Mucosa of descending colon (tissue), 3 donors: ENCODE measurements at regions not wholly inside any gene's neighbourhood (a gene's known extent, or its start where the extent isn't known, plus 50 kb on each side); places are given as distances from the start of the nearest gene placed in this dataset.
A peak's percentile ranks its signal among the peaks of the same experiment; 100 is the strongest.

Source experiments
- ATAC-seq: fragments of 200-7000 bp; cut with Tn5 transposase; one replicate; pipeline ENCODE4 v1.9.1; 2020; ENCODE audit warnings: mild to moderate bottlenecking, moderate library complexity
- DNase-seq, 3 donors: peaks; one replicate each; pipeline ENCODE4 v3.0.0-alpha.2; 2020
- H3K36me3 ChIP-seq: fragments of 200-600 bp; one replicate; pipeline ENCODE4 v1.8.0; 2021; ENCODE audit warnings: low read depth, mild to moderate bottlenecking
- H3K4me1 ChIP-seq: fragments of 200-600 bp; one replicate; pipeline ENCODE4 v1.8.0; 2021; ENCODE audit warnings: low read depth, mild to moderate bottlenecking
- H3K4me3 ChIP-seq: fragments of 200-600 bp; one replicate; pipeline ENCODE4 v1.8.0; 2021; ENCODE audit warnings: mild to moderate bottlenecking
- H3K9me3 ChIP-seq: fragments of 200-600 bp; one replicate; pipeline ENCODE4 v1.8.0; 2021; ENCODE audit warnings: mild to moderate bottlenecking
- intact Hi-C, 2 donors: fragments of 100-400 bp; cut with DNase I in 1 of 2; cut with micrococcal nuclease in 1 of 2; formaldehyde crosslinking; loops; one replicate each; pipeline versions ENCODE4 v1.11.0 to v1.11.1; 2022; cut with DNase I, micrococcal nuclease
- TF ChIP-seq, protein P1 (sequence below): fragments of 200-600 bp; IDR thresholded peaks from one replicate; pipeline ENCODE4 v1.8.0; 2022; ENCODE audit warnings: antibody characterized with exemption, mild to moderate bottlenecking
- donor health status: DM: no; HTN: no; CAD: no; lungs with moderate emphysema.
- donor health status: DM: no; HTN: no; CAD: no.
- donor health status: DM: no; HTN: yes; CAD: no.

DNA sequence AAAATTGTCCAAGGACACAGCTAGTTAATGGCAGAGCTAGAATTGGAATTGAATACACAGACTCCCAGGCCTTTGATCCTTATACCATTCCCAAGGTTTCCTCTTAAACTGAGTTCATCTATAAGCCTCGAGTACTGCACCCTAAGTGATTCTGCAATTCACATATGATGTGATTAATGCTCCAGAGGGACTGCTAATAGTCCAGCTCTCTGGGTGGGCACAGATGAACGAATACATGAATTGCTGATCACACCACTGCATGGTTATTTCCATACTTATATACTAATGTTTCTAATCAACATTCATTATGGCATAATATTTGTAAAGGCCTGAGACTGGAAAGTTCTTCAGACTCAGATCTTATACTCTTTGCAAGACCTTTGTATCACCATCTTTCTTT is 101.8 kb downstream of the NUFIP1 start:
- TF ChIP-seq, protein P1, sequence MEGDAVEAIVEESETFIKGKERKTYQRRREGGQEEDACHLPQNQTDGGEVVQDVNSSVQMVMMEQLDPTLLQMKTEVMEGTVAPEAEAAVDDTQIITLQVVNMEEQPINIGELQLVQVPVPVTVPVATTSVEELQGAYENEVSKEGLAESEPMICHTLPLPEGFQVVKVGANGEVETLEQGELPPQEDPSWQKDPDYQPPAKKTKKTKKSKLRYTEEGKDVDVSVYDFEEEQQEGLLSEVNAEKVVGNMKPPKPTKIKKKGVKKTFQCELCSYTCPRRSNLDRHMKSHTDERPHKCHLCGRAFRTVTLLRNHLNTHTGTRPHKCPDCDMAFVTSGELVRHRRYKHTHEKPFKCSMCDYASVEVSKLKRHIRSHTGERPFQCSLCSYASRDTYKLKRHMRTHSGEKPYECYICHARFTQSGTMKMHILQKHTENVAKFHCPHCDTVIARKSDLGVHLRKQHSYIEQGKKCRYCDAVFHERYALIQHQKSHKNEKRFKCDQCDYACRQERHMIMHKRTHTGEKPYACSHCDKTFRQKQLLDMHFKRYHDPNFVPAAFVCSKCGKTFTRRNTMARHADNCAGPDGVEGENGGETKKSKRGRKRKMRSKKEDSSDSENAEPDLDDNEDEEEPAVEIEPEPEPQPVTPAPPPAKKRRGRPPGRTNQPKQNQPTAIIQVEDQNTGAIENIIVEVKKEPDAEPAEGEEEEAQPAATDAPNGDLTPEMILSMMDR, result no peak
- no peak for DNase-seq
- H3K36me3 ChIP-seq, result no peaks in the 10 kb centered on the region
- no peak overlapping the region for H3K4me3 ChIP-seq
- intact Hi-C loops, result no loop called here
- no peak for ATAC-seq
- H3K4me1 ChIP-seq, result peaks cover 5% of the 10 kb centered on the region
- no peaks in the 10 kb centered on the region for H3K9me3 ChIP-seq

DNA sequence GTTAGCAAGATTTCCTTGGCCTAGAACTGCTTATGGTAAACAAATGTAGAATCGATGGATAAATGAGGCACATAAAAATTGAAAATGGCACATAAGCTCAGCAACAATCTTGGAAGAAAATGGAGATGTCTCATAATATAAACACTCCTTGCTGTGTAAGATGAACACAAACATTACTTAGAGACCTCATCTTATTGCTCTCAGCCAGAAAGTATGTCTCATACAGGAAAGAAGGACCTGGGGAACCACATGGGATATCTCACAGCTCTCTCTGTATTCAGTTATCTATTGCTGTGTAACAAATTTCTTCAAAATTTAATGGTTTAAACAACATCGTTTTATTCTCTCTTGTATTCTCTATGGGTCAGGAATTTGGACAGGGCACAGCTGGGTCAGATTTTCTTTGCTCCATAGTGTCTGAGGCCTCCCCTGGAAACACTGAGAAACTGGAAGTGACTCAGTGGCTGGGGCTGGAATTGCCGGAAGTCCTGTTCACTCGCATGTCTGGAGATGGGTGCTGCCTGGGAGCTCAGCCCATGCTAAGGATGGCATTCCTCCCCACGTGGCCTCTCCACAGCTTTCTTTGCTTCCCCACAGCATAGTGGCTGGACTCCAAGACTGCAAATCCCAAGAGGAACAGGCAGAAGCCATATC is 105.1 kb downstream of the NUFIP1 start:
- H3K9me3 ChIP-seq, result no peaks in the 10 kb centered on the region
- intact Hi-C loops, result no loop called here
- no peak for DNase-seq
- TF ChIP-seq, protein P1, result no peak
- H3K36me3 ChIP-seq, result no peaks in the 10 kb centered on the region
- no peaks in the 10 kb centered on the region for H3K4me1 ChIP-seq
- H3K4me3 ChIP-seq, result no peak overlapping the region
- ATAC-seq, result no peak

DNA sequence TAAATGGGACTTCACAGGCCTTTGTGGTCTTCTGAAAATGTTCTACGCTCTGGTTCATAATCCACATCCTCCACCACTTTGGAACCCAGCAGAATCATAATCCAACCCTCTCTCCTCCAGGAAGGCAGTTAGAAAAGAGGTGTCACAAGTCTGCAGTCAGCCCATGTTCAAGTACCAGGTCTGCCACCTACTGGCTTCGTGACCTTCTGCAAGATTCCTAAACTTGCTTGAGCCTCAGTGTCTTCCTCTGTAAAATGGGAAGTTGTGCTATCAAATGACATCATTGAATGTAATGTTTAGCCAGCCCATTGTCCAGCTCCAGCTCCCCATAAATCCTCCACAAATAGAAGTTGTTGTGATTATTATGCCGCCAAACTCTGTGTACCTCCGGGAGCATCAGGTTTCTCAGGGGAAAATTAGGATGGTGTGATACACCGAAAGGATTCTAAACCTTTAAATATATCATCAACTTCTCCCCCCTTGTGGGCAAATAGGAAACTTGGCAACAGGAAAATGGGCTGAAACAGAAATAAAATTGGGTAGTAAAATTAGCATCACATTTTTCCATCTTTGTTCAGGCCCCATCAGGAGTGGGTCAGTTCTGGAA is 109.7 kb downstream of the NUFIP1 start:
- peak in 1 of 3 donors; percentile 54 for DNase-seq
- intact Hi-C loops, result no loop called here
- no peak overlapping the region for H3K4me3 ChIP-seq
- ATAC-seq, result peak; percentile 83
- TF ChIP-seq, protein P1, result no peak
- no peaks in the 10 kb centered on the region for H3K36me3 ChIP-seq
- no peaks in the 10 kb centered on the region for H3K9me3 ChIP-seq
- no peaks in the 10 kb centered on the region for H3K4me1 ChIP-seq

DNA sequence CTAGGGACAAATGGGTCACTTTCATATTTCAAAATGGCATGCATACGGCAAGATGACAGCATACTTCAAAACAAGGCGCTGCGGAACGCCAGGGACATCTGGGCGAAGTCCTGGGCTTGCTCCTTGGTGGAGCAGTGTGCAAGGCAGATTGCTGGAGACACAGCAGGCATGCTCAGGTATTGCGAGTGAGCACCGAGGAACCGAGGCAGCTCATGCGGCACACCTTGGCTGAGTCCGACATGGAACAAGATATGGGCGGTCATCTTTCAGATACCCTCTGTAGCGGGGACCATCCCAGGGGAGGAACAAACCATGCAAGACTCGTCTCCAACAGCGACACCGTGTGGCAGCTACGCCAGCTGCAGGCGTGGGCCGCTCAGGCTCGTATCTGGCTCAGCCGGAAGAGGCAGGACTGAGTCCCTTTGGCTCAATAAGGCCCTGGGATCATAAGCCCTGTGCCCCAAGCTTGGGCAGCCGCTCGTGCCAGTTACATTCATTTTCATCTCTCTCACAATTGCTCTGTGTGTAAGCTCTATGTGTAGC is 112.4 kb downstream of the NUFIP1 start:
- H3K4me3 ChIP-seq, result no peak overlapping the region
- no peaks in the 10 kb centered on the region for H3K9me3 ChIP-seq
- no peak for ATAC-seq
- TF ChIP-seq, protein P1, result no peak
- no peaks in the 10 kb centered on the region for H3K36me3 ChIP-seq
- intact Hi-C loops, result no loop called here
- H3K4me1 ChIP-seq, result no peaks in the 10 kb centered on the region
- no peak for DNase-seq

- DNase-seq (no peak), ATAC-seq (no peak)
- Histone ChIP-seq H3K4me1 (peaks cover 8% of the 10 kb centered on the region), H3K4me3 (no peak overlapping the region), H3K36me3 (no peaks in the 10 kb centered on the region), H3K9me3 (no peaks in the 10 kb centered on the region)
- TF ChIP-seq, protein P1, result no peak
- intact Hi-C loops, result no loop called here
These were observed 114.2 kb downstream of the NUFIP1 start for GRCh38 chr13:44874886-44875630.
